ENCODE measurements at regions not wholly inside any gene's neighbourhood (a gene's known extent, or its start where the extent isn't known, plus 50 kb on each side); places are given as distances from the start of the nearest gene placed in this dataset.
"Not testable (repeated sequence)": the region's sequence is repeated elsewhere in the genome, so short reads cannot be mapped to it uniquely, and the experiment has no call there.

- no peak for DNase-seq (ENCODE audit: low read depth in 4 of 4, low spot score in 2 of 4)
These were observed 59.8 kb upstream of the C5orf63 start for GRCh38 chr5:127133071-127133470.

GRCh38 chr5:127136908-127137307 lies 63.6 kb upstream of the C5orf63 start:
- DNase-seq (ENCODE audit: low read depth in 4 of 4, low spot score in 2 of 4): no peak

- no peak for DNase-seq (ENCODE audit: low read depth in 4 of 4, low spot score in 2 of 4)
These were observed 70.4 kb upstream of the C5orf63 start for GRCh38 chr5:127143722-127144121.

- no peak for DNase-seq (ENCODE audit: low read depth in 4 of 4, low spot score in 2 of 4)
These were observed 79.7 kb upstream of the C5orf63 start for GRCh38 chr5:127153031-127153430.

- no peak for DNase-seq (ENCODE audit: low read depth in 4 of 4, low spot score in 2 of 4)
These were observed 80.2 kb upstream of the C5orf63 start for GRCh38 chr5:127153521-127153920.

GRCh38 chr5:127163750-127164149 lies 90.4 kb upstream of the C5orf63 start:
- DNase-seq (ENCODE audit: low read depth in 4 of 4, low spot score in 2 of 4): no peak

GRCh38 chr5:127170918-127171600 lies 97.8 kb upstream of the C5orf63 start:
- DNase-seq (ENCODE audit: low read depth in 4 of 4, low spot score in 2 of 4): no peak

GRCh38 chr5:127176769-127177168 lies 103.5 kb upstream of the C5orf63 start:
- no peak for DNase-seq (ENCODE audit: low read depth in 4 of 4, low spot score in 2 of 4)

- not testable (repeated sequence) for DNase-seq (ENCODE audit: low read depth in 4 of 4, low spot score in 2 of 4)
These were observed 108.0 kb upstream of the MEGF10 start for GRCh38 chr5:127182631-127183030.

- no peak for DNase-seq (ENCODE audit: low read depth in 4 of 4, low spot score in 2 of 4)
These were observed 107.3 kb upstream of the MEGF10 start for GRCh38 chr5:127183332-127183731.

- no peak for DNase-seq (ENCODE audit: low read depth in 4 of 4, low spot score in 2 of 4)
These were observed 105.7 kb upstream of the MEGF10 start for GRCh38 chr5:127184851-127185250.

- DNase-seq (ENCODE audit: low read depth in 4 of 4, low spot score in 2 of 4): no peak
These were observed 103.9 kb upstream of the MEGF10 start for GRCh38 chr5:127186657-127187056.

GRCh38 chr5:127187706-127188105 lies 102.9 kb upstream of the MEGF10 start:
- no peak for DNase-seq (ENCODE audit: low read depth in 4 of 4, low spot score in 2 of 4)

GRCh38 chr5:127192150-127192549 lies 98.4 kb upstream of the MEGF10 start:
- DNase-seq (ENCODE audit: low read depth in 4 of 4, low spot score in 2 of 4): no peak

- DNase-seq (ENCODE audit: low read depth in 4 of 4, low spot score in 2 of 4): no peak
These were observed 97.7 kb upstream of the MEGF10 start for GRCh38 chr5:127192836-127193338.

- no peak for DNase-seq (ENCODE audit: low read depth in 4 of 4, low spot score in 2 of 4)
These were observed 94.6 kb upstream of the MEGF10 start for GRCh38 chr5:127196042-127196441.

- DNase-seq (ENCODE audit: low read depth in 4 of 4, low spot score in 2 of 4): not testable (repeated sequence)
These were observed 93.0 kb upstream of the MEGF10 start for GRCh38 chr5:127197402-127198167.

GRCh38 chr5:127202738-127203137 lies 87.9 kb upstream of the MEGF10 start:
- not testable (repeated sequence) for DNase-seq (ENCODE audit: low read depth in 4 of 4, low spot score in 2 of 4)

- no peak for DNase-seq (ENCODE audit: low read depth in 4 of 4, low spot score in 2 of 4)
These were observed 86.8 kb upstream of the MEGF10 start for GRCh38 chr5:127203818-127204217.

GRCh38 chr5:127205147-127205546 lies 85.4 kb upstream of the MEGF10 start:
- no peak for DNase-seq (ENCODE audit: low read depth in 4 of 4, low spot score in 2 of 4)

GRCh38 chr5:127206320-127207113 lies 84.1 kb upstream of the MEGF10 start:
- no peak for DNase-seq (ENCODE audit: low read depth in 4 of 4, low spot score in 2 of 4)
